ENCODE measurements at regions not wholly inside any gene's neighbourhood (a gene's known extent, or its start where the extent isn't known, plus 50 kb on each side); places are given as distances from the start of the nearest gene placed in this dataset.
"Not testable (repeated sequence)": the region's sequence is repeated elsewhere in the genome, so short reads cannot be mapped to it uniquely, and the experiment has no call there.

GRCh38 chr6:17013701-17014100, 88.1 kb upstream of the STMND1 start:
- DNase-seq (ENCODE audit: low read depth in 4 of 4, low spot score in 3 of 4) = no peak

- DNase-seq (ENCODE audit: low read depth in 4 of 4, low spot score in 3 of 4) = no peak
Measured at GRCh38 chr6:17012421-17013225, 89.2 kb upstream of the STMND1 start.

- no peak for DNase-seq (ENCODE audit: low read depth in 4 of 4, low spot score in 3 of 4)
Measured at GRCh38 chr6:17011985-17012384, 89.9 kb upstream of the STMND1 start.

GRCh38 chr6:17007749-17008148, 94.1 kb upstream of the STMND1 start:
- no peak for DNase-seq (ENCODE audit: low read depth in 4 of 4, low spot score in 3 of 4)

GRCh38 chr6:17006543-17006942, 95.3 kb upstream of the STMND1 start:
- DNase-seq (ENCODE audit: low read depth in 4 of 4, low spot score in 3 of 4) = no peak

- DNase-seq (ENCODE audit: low read depth in 4 of 4, low spot score in 3 of 4) = no peak
Measured at GRCh38 chr6:17004269-17004668, 97.6 kb upstream of the STMND1 start.

- no peak for DNase-seq (ENCODE audit: low read depth in 4 of 4, low spot score in 3 of 4)
Measured at GRCh38 chr6:17002123-17002522, 99.7 kb upstream of the STMND1 start.

GRCh38 chr6:17001188-17001587, 100.7 kb upstream of the STMND1 start:
- DNase-seq (ENCODE audit: low read depth in 4 of 4, low spot score in 3 of 4) = no peak

GRCh38 chr6:16999491-17000436, 102.1 kb upstream of the STMND1 start:
- DNase-seq (ENCODE audit: low read depth in 4 of 4, low spot score in 3 of 4) = no peak

- DNase-seq (ENCODE audit: low read depth in 4 of 4, low spot score in 3 of 4) = no peak
Measured at GRCh38 chr6:16998461-16998860, 103.4 kb upstream of the STMND1 start.

GRCh38 chr6:16995511-16996250, 106.2 kb upstream of the STMND1 start:
- DNase-seq (ENCODE audit: low read depth in 4 of 4, low spot score in 3 of 4) = no peak

GRCh38 chr6:16993396-16993795, 108.5 kb upstream of the STMND1 start:
- DNase-seq (ENCODE audit: low read depth in 4 of 4, low spot score in 3 of 4) = no peak

GRCh38 chr6:16991981-16992629, 109.7 kb upstream of the STMND1 start:
- no peak for DNase-seq (ENCODE audit: low read depth in 4 of 4, low spot score in 3 of 4)

- DNase-seq (ENCODE audit: low read depth in 4 of 4, low spot score in 3 of 4) = not testable (repeated sequence)
Measured at GRCh38 chr6:16989976-16990375, 111.9 kb upstream of the STMND1 start.

GRCh38 chr6:16989382-16989781, 112.5 kb upstream of the STMND1 start:
- no peak for DNase-seq (ENCODE audit: low read depth in 4 of 4, low spot score in 3 of 4)

GRCh38 chr6:16987996-16988395, 113.9 kb upstream of the STMND1 start:
- DNase-seq (ENCODE audit: low read depth in 4 of 4, low spot score in 3 of 4) = no peak

GRCh38 chr6:16985513-16986284, 116.2 kb upstream of the STMND1 start:
- no peak for DNase-seq (ENCODE audit: low read depth in 4 of 4, low spot score in 3 of 4)

- DNase-seq (ENCODE audit: low read depth in 4 of 4, low spot score in 3 of 4) = no peak
Measured at GRCh38 chr6:16982807-16983206, 119.0 kb upstream of the STMND1 start.

- DNase-seq (ENCODE audit: low read depth in 4 of 4, low spot score in 3 of 4) = no peak
Measured at GRCh38 chr6:16979677-16980370, 122.0 kb upstream of the STMND1 start.

Data from right renal pelvis (tissue), 4 donors.